Gastrocnemius medialis (tissue), 4 donors: ENCODE measurements at regions not wholly inside any gene's neighbourhood (a gene's known extent, or its start where the extent isn't known, plus 50 kb on each side); places are given as distances from the start of the nearest gene placed in this dataset.

Experiments used
- POLR2A ChIP-seq, 2 donors: fragments of 450-650 bp; IDR thresholded peaks; one replicate each; pipeline ENCODE4 v1.6.1; 2017; ENCODE audit warnings: antibody characterized with exemption in 2 of 2, mild to moderate bottlenecking in 2 of 2, moderate library complexity in 2 of 2
- TF ChIP-seq, protein P1 (sequence below), 5 experiments: fragments of 450-650 bp in 3 of 5; fragments of 200-600 bp in 2 of 5; sonication (generic) in 2 of 5; IDR thresholded peaks in 4 of 5; conservative IDR thresholded peaks in 1 of 5; 1 replicate in 4 of 5; 2 replicates in 1 of 5; pipeline ENCODE4 v1.5.1; 2016 to 2019; ENCODE audit warnings: antibody characterized with exemption in 5 of 5, mild to moderate bottlenecking in 3 of 5, moderate library complexity in 3 of 5

DNA sequence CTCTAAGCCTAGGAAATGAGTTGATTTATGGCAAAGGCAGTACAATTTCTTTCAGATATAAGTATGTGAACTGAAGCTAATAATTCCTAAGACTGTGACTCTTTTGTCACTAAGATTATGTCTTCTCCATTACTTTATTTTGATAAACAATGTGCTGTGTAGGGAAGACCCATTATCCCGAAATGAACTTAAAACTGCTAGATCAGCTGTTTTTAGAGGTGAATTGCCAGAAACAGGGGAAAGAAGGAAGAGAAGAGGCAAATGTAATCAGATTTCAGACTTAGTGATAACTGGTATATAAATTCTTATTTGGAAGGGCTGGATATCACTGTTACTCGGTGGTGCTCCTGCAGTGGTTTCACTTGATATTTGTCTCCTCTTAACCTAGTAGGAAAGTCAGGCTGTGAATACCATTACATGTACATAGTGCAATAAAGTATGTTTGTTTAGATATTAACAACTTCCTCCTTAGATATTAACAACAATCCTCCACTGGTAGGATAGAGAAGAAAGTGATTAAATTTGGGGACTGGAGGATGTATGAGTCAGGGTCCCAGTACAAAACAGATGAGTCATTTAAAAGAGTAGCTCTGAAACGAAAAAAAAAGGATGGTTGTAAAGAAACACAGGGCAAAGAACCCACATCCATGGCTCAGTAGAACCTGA, 338.5 kb upstream of the KCNH8 start:
- TF ChIP-seq, protein P1, sequence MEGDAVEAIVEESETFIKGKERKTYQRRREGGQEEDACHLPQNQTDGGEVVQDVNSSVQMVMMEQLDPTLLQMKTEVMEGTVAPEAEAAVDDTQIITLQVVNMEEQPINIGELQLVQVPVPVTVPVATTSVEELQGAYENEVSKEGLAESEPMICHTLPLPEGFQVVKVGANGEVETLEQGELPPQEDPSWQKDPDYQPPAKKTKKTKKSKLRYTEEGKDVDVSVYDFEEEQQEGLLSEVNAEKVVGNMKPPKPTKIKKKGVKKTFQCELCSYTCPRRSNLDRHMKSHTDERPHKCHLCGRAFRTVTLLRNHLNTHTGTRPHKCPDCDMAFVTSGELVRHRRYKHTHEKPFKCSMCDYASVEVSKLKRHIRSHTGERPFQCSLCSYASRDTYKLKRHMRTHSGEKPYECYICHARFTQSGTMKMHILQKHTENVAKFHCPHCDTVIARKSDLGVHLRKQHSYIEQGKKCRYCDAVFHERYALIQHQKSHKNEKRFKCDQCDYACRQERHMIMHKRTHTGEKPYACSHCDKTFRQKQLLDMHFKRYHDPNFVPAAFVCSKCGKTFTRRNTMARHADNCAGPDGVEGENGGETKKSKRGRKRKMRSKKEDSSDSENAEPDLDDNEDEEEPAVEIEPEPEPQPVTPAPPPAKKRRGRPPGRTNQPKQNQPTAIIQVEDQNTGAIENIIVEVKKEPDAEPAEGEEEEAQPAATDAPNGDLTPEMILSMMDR (IDR thresholded peaks at IDR 0.05 in 4 of 5, conservative IDR thresholded peaks at IDR 0.05 in 1 of 5): no peak
- TF ChIP-seq POLR2A (IDR thresholded peaks at IDR 0.05): no peak
